ENCODE measurements at regions not wholly inside any gene's neighbourhood (a gene's known extent, or its start where the extent isn't known, plus 50 kb on each side); places are given as distances from the start of the nearest gene placed in this dataset.
"Not testable (repeated sequence)": the region's sequence is repeated elsewhere in the genome, so short reads cannot be mapped to it uniquely, and the experiment has no call there.

GRCh38 chr16:72729552-72729951, 318.4 kb downstream of the ZFHX3 start:
- DNase-seq (ENCODE audit: low spot score); in situ Hi-C loops (cut with MboI; ENCODE audit: low pct_unique_long_range_greater_than_20kb, low sequenced_read_pairs, unreplicated experiment): not testable (repeated sequence)

GRCh38 chr16:72728516-72728915, 319.4 kb downstream of the ZFHX3 start:
- in situ Hi-C loops (cut with MboI; ENCODE audit: low pct_unique_long_range_greater_than_20kb, low sequenced_read_pairs, unreplicated experiment): no loop called here
- no peak for TF ChIP-seq CTCF (IDR thresholded peaks at IDR 0.05; ENCODE audit: extremely low read depth, insufficient read depth, missing control alignments)
- DNase-seq (ENCODE audit: low spot score): no peak

- no peak for TF ChIP-seq CTCF (IDR thresholded peaks at IDR 0.05; ENCODE audit: extremely low read depth, insufficient read depth, missing control alignments)
- no peak for DNase-seq (ENCODE audit: low spot score)
- in situ Hi-C loops (cut with MboI; ENCODE audit: low pct_unique_long_range_greater_than_20kb, low sequenced_read_pairs, unreplicated experiment): no loop called here
These were observed 320.4 kb downstream of the ZFHX3 start for GRCh38 chr16:72727565-72727964.

GRCh38 chr16:72725643-72726042, 322.3 kb downstream of the ZFHX3 start:
- in situ Hi-C loops (cut with MboI; ENCODE audit: low pct_unique_long_range_greater_than_20kb, low sequenced_read_pairs, unreplicated experiment): no loop called here
- TF ChIP-seq CTCF (IDR thresholded peaks at IDR 0.05; ENCODE audit: extremely low read depth, insufficient read depth, missing control alignments): no peak
- no peak for DNase-seq (ENCODE audit: low spot score)

GRCh38 chr16:72723781-72724180, 324.1 kb downstream of the ZFHX3 start:
- no peak for TF ChIP-seq CTCF (IDR thresholded peaks at IDR 0.05; ENCODE audit: extremely low read depth, insufficient read depth, missing control alignments)
- in situ Hi-C loops (cut with MboI; ENCODE audit: low pct_unique_long_range_greater_than_20kb, low sequenced_read_pairs, unreplicated experiment): no loop called here
- no peak for DNase-seq (ENCODE audit: low spot score)

- in situ Hi-C loops (cut with MboI; ENCODE audit: low pct_unique_long_range_greater_than_20kb, low sequenced_read_pairs, unreplicated experiment): no loop called here
- no peak for DNase-seq (ENCODE audit: low spot score)
- no peak for TF ChIP-seq CTCF (IDR thresholded peaks at IDR 0.05; ENCODE audit: extremely low read depth, insufficient read depth, missing control alignments)
These were observed 325.4 kb downstream of the ZFHX3 start for GRCh38 chr16:72722552-72722951.

- in situ Hi-C loops (cut with MboI; ENCODE audit: low pct_unique_long_range_greater_than_20kb, low sequenced_read_pairs, unreplicated experiment): no loop called here
- no peak for TF ChIP-seq CTCF (IDR thresholded peaks at IDR 0.05; ENCODE audit: extremely low read depth, insufficient read depth, missing control alignments)
- no peak for DNase-seq (ENCODE audit: low spot score)
These were observed 325.9 kb downstream of the ZFHX3 start for GRCh38 chr16:72721981-72722380.

Measured in GM13977 (cell line).